ENCODE measurements at regions not wholly inside any gene's neighbourhood (a gene's known extent, or its start where the extent isn't known, plus 50 kb on each side); places are given as distances from the start of the nearest gene placed in this dataset.

GRCh38 chr4:23320931-23321587 lies 568.8 kb downstream of the PPARGC1A start:
- DNase-seq (ENCODE audit: low read depth) = no peak
- TF ChIP-seq CTCF (IDR thresholded peaks at IDR 0.05; ENCODE audit: insufficient read depth, low read depth, low read length) = no peak
- no peak overlapping the region for H3K4me3 ChIP-seq (ENCODE audit: low read depth, low read length)

- H3K4me3 ChIP-seq (ENCODE audit: low read depth, low read length) = no peak overlapping the region
- TF ChIP-seq CTCF (IDR thresholded peaks at IDR 0.05; ENCODE audit: insufficient read depth, low read depth, low read length) = no peak
- no peak for DNase-seq (ENCODE audit: low read depth)
Measured at GRCh38 chr4:23312686-23313085, 577.2 kb downstream of the PPARGC1A start.

- DNase-seq (ENCODE audit: low read depth) = no peak
- TF ChIP-seq CTCF (IDR thresholded peaks at IDR 0.05; ENCODE audit: insufficient read depth, low read depth, low read length) = no peak
- H3K4me3 ChIP-seq (ENCODE audit: low read depth, low read length) = no peak overlapping the region
Measured at GRCh38 chr4:23311983-23312382, 577.9 kb downstream of the PPARGC1A start.

- no peak for TF ChIP-seq CTCF (IDR thresholded peaks at IDR 0.05; ENCODE audit: insufficient read depth, low read depth, low read length)
Measured at GRCh38 chr4:23305026-23305425, 584.8 kb downstream of the PPARGC1A start.

GRCh38 chr4:23298371-23298770 lies 591.5 kb downstream of the PPARGC1A start:
- no peak for DNase-seq (ENCODE audit: low read depth)
- no peak overlapping the region for H3K4me3 ChIP-seq (ENCODE audit: low read depth, low read length)
- no peak for TF ChIP-seq CTCF (IDR thresholded peaks at IDR 0.05; ENCODE audit: insufficient read depth, low read depth, low read length)

More at GRCh38 chr4:23305026-23305425, 584.8 kb downstream of the PPARGC1A start:
- H3K4me3 ChIP-seq (ENCODE audit: low read depth, low read length) = no peak overlapping the region
- DNase-seq (ENCODE audit: low read depth) = peak; percentile 3

GRCh38 chr4:23297327-23297726 lies 592.5 kb downstream of the PPARGC1A start:
- H3K4me3 ChIP-seq (ENCODE audit: low read depth, low read length) = no peak overlapping the region
- DNase-seq (ENCODE audit: low read depth) = no peak
- no peak for TF ChIP-seq CTCF (IDR thresholded peaks at IDR 0.05; ENCODE audit: insufficient read depth, low read depth, low read length)

GRCh38 chr4:23291139-23291538 lies 598.4 kb downstream of the GBA3 start:
- TF ChIP-seq CTCF (IDR thresholded peaks at IDR 0.05; ENCODE audit: insufficient read depth, low read depth, low read length) = no peak
- no peak overlapping the region for H3K4me3 ChIP-seq (ENCODE audit: low read depth, low read length)
- DNase-seq (ENCODE audit: low read depth) = no peak

Data from fibroblast of villous mesenchyme (primary cell).